Neuron (in vitro differentiated cells): ENCODE measurements at regions not wholly inside any gene's neighbourhood (a gene's known extent, or its start where the extent isn't known, plus 50 kb on each side); places are given as distances from the start of the nearest gene placed in this dataset.
"Not testable (repeated sequence)": the region's sequence is repeated elsewhere in the genome, so short reads cannot be mapped to it uniquely, and the experiment has no call there.

Experiments
- H2AFZ ChIP-seq: one replicate; pipeline ENCODE4 v1.6.1; 2013; ENCODE audit warnings: low read depth, mild to moderate bottlenecking, inconsistent platforms, low read length, moderate library complexity
- H3K27me3 ChIP-seq: one replicate; pipeline ENCODE4 v1.6.1; 2013; ENCODE audit warnings: low read length; ENCODE audit not compliant: insufficient read depth
- H3K36me3 ChIP-seq: one replicate; pipeline ENCODE4 v1.6.1; 2013; ENCODE audit warnings: low read length; ENCODE audit not compliant: insufficient read depth
- H3K4me1 ChIP-seq: one replicate; pipeline ENCODE4 v1.6.1; 2013; ENCODE audit warnings: low read length; ENCODE audit not compliant: insufficient read depth
- H3K4me3 ChIP-seq: 2 replicates; pipeline ENCODE4 v1.5.1; 2013; ENCODE audit warnings: mild to moderate bottlenecking, low read length, moderate library complexity
- H3K9me3 ChIP-seq: one replicate; pipeline ENCODE4 v1.6.1; 2013; ENCODE audit warnings: low read length

DNA sequence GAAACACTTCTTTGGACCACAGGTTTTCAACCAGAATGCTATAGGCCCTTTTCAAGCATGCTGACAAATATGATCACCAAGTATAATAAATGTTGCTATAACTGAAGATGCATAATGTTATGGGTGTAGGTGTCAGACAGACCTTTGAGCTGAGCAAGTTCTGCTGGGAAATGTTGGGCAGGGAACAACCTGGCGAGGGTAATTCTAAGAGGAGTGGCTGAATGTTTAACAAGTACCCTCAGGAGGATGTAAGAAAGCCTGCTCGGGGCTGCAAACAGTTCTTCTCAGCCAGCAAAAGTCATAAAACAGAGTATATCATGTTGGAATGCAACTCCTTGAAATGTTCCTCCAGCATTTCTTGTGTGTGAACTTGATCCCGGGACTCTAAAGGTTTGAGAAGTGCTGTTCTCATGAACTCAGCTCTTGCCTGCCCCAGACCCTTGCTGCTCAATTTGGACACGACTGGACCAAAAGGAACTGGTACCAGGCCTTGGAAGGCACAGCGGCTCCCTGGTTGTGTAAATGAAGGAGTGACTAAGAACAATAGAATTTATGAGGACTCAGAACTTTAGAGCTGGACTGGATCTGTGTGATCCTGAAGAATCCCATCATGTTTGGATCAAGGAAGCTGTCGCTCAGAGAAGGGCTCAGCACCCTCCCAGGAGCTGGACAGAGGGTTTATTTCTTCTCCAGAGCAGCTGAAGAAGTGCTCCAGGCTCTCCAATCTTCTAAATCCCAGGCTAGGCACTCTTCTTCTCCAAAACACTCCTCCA lies 143.2 kb upstream of the ANK3 start:
- Histone ChIP-seq H3K36me3 (no peaks in the 10 kb centered on the region), H3K27me3 (no peaks in the 10 kb centered on the region), H3K4me1 (peaks cover 5% of the 10 kb centered on the region), H3K4me3 (no peak overlapping the region), H2AFZ (no peak overlapping the region), H3K9me3 (no peaks in the 10 kb centered on the region)

DNA sequence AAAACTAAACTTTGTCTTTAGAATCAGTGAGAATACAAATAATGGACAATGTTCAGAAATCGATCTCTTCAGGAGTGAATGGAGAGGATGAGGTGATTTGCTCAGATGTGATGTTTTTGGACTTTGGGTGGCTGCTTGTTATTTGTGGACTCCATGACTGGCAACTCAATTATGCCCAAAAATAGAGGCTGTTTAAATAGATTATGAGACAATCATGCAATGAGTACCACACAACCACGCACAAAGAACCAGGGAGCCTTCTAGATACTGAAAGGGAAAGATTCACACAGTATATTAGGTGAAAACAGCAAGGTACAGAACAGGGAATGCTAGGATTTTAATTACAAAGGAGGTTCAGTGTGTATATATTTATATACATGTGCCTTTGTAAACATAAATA lies 141.3 kb upstream of the ANK3 start:
- H3K9me3 ChIP-seq, result no peaks in the 10 kb centered on the region
- H3K36me3 ChIP-seq, result no peaks in the 10 kb centered on the region
- H2AFZ ChIP-seq, result no peak overlapping the region
- no peak overlapping the region for H3K4me3 ChIP-seq
- H3K27me3 ChIP-seq, result no peaks in the 10 kb centered on the region
- peaks cover 13% of the 10 kb centered on the region for H3K4me1 ChIP-seq

DNA sequence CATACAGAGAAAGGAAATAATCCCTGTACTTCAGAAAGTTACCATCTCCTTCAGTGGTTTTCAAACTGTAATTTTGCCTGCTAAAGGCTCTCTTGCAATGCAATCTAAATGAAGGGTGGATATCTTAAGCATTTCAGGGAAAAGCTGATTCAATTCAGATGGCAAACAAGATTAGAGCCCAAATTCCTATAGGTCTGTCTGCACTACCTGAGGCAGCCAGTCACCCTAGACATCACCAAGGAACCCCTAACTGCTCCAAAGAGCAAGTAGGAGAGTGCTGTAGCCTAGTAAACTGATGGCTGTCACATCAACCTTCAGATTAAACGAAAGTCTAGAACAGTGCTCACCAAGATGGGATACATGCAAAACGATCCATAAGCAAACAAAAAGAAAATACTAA lies 138.0 kb upstream of the ANK3 start:
- Histone ChIP-seq H3K4me1 (peaks cover 14% of the 10 kb centered on the region), H3K27me3 (no peaks in the 10 kb centered on the region), H2AFZ (no peak overlapping the region), H3K36me3 (no peaks in the 10 kb centered on the region), H3K4me3 (no peak overlapping the region), H3K9me3 (no peaks in the 10 kb centered on the region)

DNA sequence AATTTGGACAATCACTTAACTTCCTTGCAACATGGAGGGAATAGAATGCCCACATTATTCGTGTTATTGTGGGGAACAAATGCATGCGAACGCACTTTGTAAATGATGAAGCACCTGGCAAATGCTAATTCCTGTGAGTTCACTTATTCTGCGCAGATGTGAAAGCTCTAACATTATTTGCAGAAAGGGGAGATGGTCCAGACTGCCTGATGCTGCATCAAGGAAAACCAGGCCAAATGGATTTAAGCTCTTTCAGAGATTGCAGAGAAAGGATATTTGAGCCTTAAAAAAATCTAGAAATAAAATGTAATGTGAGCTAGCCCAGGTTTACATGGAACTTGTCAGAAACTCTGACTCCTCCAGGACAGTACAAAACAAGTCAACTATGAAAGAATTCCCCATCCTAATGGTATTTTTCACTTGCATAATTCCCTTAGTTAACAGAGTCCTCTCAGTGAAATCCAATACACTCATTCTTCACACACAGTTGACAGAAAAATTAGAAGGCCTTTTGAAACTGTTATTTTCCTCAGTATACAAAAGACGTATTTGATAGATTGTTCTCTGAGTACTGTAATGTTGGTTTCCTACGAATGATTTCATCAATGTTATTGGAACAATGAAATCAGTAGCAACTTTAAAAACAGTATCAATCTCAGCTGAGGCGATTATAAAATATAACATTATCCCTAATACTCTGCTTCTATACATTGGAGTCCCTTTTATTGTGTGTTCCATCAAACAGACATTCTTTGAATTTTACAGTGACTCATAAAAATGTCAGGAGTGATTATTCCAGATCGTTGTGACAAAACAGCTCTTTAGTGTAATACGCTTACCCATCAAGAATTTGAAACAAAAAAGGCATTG lies 136.3 kb upstream of the ANK3 start:
- H3K4me3 ChIP-seq, result no peak overlapping the region
- no peaks in the 10 kb centered on the region for H3K36me3 ChIP-seq
- no peaks in the 10 kb centered on the region for H3K9me3 ChIP-seq
- H3K27me3 ChIP-seq, result no peaks in the 10 kb centered on the region
- peak overlapping the region; percentile 62 for H2AFZ ChIP-seq
- H3K4me1 ChIP-seq, result peaks cover 24% of the 10 kb centered on the region

DNA sequence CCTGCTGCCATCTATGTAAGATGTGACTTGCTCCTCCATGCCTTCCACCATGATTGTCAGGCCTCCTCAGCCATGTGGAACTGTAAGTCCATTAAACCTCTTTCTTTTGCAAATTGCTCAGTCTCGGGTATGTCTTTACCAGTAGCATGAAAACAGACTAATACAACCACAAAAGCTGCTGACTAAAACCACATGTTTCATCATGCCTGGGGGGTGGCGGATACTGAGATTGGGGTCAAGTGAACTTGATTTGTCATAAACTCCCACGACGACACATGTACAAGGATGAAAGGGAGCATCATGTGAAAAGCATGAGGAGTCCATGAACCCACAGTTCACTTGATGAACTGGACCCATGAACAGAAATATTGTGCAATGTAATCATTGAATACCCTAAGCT lies 134.9 kb upstream of the ANK3 start:
- Histone ChIP-seq H3K4me3 (no peak overlapping the region), H3K36me3 (no peaks in the 10 kb centered on the region), H3K9me3 (no peaks in the 10 kb centered on the region), H3K4me1 (peaks cover 24% of the 10 kb centered on the region), H3K27me3 (no peaks in the 10 kb centered on the region), H2AFZ (no peak overlapping the region)

DNA sequence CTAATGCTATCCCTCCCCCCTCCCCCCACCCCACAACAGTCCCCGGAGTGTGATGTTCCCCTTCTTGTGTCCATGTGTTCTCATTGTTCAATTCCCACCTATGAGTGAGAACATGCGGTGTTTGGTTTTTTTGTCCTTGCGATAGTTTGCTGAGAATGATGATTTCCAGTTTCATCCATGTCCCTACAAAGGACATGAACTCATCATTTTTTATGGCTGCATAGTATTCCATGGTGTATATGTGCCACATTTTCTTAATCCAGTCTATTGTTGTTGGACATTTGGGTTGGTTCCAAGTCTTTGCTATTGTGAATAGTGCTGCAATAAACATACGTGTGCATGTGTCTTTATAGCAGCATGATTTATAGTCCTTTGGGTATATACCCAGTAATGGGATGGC lies 133.7 kb upstream of the ANK3 start:
- H3K4me3 ChIP-seq, H3K27me3 ChIP-seq, H3K36me3 ChIP-seq, H2AFZ ChIP-seq, H3K9me3 ChIP-seq: not testable (repeated sequence)
- H3K4me1 ChIP-seq, result peaks cover 24% of the 10 kb centered on the region

DNA sequence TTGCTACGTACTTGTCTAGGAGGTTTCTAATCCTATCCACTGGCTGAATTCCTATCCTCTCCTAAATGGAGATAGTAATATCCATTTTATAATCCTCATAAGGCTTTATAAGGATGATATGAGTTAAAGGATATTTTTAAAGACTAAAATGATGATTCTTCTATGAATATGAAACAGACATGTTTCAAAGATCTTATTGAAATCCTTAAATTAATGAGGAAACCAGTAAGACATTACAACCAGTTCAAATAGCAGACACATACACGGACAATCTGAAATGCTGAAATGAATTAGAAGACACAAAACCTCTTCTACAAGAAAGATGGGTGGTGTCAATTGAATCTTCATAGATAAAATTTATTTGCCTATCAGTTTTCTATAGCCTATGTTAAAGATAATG lies 132.9 kb upstream of the ANK3 start:
- no peaks in the 10 kb centered on the region for H3K9me3 ChIP-seq

DNA sequence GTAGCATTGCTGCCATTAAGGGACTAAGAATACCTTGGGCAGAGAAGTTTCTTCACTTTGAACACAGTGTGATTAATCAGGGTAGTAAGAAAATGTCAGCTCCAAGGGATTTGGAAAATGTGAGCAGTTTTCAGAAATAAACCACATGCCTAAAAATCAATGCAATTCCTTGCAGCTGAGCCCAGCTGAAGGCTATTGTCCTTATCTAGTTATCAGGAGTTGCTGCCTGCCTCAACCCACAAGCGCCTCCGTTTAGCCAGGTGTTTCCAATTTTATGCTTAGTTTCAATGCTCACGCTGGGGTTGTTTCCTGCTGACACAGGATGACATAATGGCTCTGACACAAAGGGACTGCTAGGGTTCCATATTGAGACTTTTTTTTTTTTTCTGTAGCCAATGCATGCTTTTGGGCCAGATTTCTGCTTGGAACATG lies 132.3 kb upstream of the ANK3 start:
- Histone ChIP-seq H3K27me3 (no peaks in the 10 kb centered on the region), H3K4me3 (no peak overlapping the region), H3K4me1 (peaks cover 24% of the 10 kb centered on the region), H2AFZ (no peak overlapping the region), H3K9me3 (no peaks in the 10 kb centered on the region), H3K36me3 (no peaks in the 10 kb centered on the region)

More for the DNA sequence above, 132.9 kb upstream of the ANK3 start:
- H3K4me3 ChIP-seq, result no peak overlapping the region
- H3K36me3 ChIP-seq, result no peaks in the 10 kb centered on the region
- H3K4me1 ChIP-seq, result peaks cover 24% of the 10 kb centered on the region
- no peak overlapping the region for H2AFZ ChIP-seq
- no peaks in the 10 kb centered on the region for H3K27me3 ChIP-seq

DNA sequence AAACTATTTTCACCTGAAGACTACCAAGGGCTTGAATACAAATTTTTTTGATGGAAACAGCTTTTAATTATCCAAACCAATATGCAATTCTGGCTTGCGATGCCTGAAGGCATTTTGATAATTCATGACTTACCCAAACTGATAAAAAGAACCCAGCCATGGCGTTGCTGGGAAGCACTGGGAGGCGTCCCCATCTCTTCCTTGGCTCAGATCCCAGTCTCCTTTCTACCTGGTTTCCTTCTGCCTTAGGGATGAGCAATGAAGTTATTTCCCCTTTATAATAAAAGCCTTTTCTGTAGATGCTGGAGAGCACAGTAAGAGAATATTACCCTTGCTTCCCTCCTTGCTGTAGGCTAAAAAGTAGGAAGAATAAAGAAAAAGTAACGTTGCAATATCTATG lies 129.1 kb upstream of the ANK3 start:
- Histone ChIP-seq H3K4me1 (peaks cover 10% of the 10 kb centered on the region), H2AFZ (no peak overlapping the region), H3K36me3 (no peaks in the 10 kb centered on the region), H3K27me3 (no peaks in the 10 kb centered on the region), H3K9me3 (no peaks in the 10 kb centered on the region), H3K4me3 (no peak overlapping the region)

DNA sequence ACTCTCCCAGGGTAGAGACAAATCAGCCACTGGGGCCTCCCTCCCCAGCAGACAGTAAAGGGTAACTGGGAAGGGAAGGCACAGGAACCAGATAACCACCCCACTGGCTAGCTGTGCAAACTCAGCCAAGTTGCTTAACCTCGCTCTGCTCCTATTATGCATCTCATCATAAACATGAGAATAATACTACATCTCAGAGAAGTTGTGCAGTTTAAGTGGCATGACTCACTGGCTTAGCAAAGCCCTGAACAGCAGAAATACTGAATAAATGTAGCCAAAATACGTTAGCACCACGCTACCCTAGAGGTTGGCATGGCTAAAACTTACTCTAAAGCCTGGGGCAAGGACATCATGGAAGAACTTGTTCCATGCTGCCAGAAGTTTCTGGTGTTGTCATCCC lies 128.1 kb upstream of the ANK3 start:
- no peak overlapping the region for H3K4me3 ChIP-seq
- H2AFZ ChIP-seq, result no peak overlapping the region
- peaks cover 10% of the 10 kb centered on the region for H3K4me1 ChIP-seq
- no peaks in the 10 kb centered on the region for H3K9me3 ChIP-seq
- no peaks in the 10 kb centered on the region for H3K27me3 ChIP-seq
- no peaks in the 10 kb centered on the region for H3K36me3 ChIP-seq

DNA sequence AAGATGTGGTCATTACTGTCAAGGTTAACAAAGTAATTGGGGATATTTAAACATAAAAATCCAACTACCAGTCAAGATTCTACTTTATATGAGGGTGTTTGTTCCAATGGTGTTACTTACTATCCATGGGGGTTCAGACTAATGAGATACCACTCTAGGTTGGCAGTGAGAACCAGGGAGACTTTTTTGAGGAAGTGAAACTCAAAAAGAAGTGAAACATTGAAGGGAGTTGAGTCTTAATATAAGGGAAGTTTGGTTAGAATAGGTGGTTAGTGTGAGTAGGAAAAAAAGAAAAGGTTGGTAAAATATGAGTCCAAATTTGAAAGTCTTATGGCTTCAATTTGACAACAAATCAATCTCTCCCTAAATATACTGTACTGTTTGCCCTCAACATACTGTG lies 123.6 kb upstream of the ANK3 start:
- H3K4me1 ChIP-seq, result peaks cover 2% of the 10 kb centered on the region
- no peaks in the 10 kb centered on the region for H3K27me3 ChIP-seq
- H3K36me3 ChIP-seq, result no peaks in the 10 kb centered on the region
- no peaks in the 10 kb centered on the region for H3K9me3 ChIP-seq
- no peak overlapping the region for H2AFZ ChIP-seq
- H3K4me3 ChIP-seq, result no peak overlapping the region

DNA sequence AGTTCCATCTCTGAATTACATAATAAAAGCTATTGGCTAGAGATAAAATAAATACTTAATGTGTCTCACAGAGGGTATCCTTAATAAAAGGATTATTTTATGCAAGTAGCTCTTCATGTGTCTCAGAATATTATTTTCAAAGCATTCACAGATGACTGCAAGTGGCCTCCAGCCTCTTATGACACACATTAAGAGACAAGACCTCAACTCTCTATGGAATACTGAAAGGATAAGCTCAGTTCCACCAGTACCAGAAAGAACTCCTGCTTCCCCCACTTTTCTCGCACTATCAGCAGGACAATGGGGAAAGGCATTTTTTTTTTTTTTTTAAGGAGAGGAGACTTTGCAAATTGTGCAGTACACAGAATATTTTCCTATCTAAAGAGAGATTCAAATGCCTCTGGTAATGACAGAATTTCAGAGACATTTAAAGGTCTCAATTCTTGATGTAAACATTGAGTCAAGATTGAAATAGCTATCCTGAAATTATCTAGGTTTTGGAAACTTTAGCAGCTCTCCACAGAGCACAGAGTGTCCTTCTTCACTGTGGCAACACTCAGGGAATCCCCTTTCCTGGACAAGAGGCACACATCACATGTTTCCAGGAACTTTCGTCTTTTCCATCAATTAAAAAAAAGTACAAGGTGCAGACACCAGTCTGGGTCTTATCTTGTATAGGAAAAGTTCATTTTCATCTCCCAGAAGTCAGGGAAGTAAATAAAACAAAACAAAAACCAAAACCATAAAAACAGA lies 122.0 kb upstream of the ANK3 start:
- Histone ChIP-seq H3K27me3 (no peaks in the 10 kb centered on the region), H3K36me3 (no peaks in the 10 kb centered on the region), H3K4me3 (no peak overlapping the region), H3K9me3 (no peaks in the 10 kb centered on the region), H2AFZ (no peak overlapping the region), H3K4me1 (peaks cover 2% of the 10 kb centered on the region)

DNA sequence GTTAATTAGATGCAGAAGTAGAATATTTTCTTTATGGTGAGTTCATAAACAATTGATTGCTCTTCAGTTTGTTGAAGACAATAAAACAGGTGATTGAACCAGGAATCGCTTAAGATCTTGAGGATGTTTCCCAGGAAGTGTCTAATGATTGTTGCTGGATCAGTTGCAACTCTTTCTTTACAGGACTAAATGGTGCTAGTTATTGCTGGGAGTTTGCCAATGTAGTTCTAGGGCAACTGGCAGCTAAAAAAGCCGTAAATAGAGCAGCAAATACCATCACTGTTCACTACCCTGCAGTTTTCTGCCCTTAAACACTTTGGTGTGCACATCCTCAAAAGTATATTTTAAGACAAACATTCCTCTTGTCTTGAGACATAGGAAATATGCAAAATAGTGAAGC lies 119.2 kb upstream of the ANK3 start:
- H3K4me1 ChIP-seq, result peaks cover 2% of the 10 kb centered on the region
- H3K27me3 ChIP-seq, result no peaks in the 10 kb centered on the region
- no peaks in the 10 kb centered on the region for H3K9me3 ChIP-seq
- no peak overlapping the region for H3K4me3 ChIP-seq
- H3K36me3 ChIP-seq, result no peaks in the 10 kb centered on the region
- H2AFZ ChIP-seq, result no peak overlapping the region
